Smooth muscle cell (in vitro differentiated cells): ENCODE measurements at regions not wholly inside any gene's neighbourhood (a gene's known extent, or its start where the extent isn't known, plus 50 kb on each side); places are given as distances from the start of the nearest gene placed in this dataset.
"Not testable (repeated sequence)": the region's sequence is repeated elsewhere in the genome, so short reads cannot be mapped to it uniquely, and the experiment has no call there.

Source experiments
- DNase-seq: peaks from one replicate; lab custom pipeline; 2025; ENCODE audit not compliant: unreplicated experiment; lab: John Stamatoyannopoulos, UW
- H2AFZ ChIP-seq: fragments of 200-600 bp; sonication (generic); 2 replicates; pipeline ENCODE4 v1.6.0; 2016; ENCODE audit warnings: antibody characterized with exemption, low read depth, mild to moderate bottlenecking
- H3F3A ChIP-seq: fragments of 200-600 bp; sonication (generic); 2 replicates; pipeline ENCODE4 v1.6.0; 2017; ENCODE audit warnings: antibody characterized with exemption, low read depth
- H3K27ac ChIP-seq: fragments of 200-600 bp; sonication (generic); 2 replicates; pipeline ENCODE4 v1.5.1; 2016; ENCODE audit warnings: low read depth, mild to moderate bottlenecking
- H3K27me3 ChIP-seq: fragments of 200-600 bp; sonication (generic); 2 replicates; pipeline ENCODE4 v1.6.1; 2016; ENCODE audit warnings: low read depth, mild to moderate bottlenecking
- H3K36me3 ChIP-seq: fragments of 200-600 bp; sonication (generic); 2 replicates; pipeline ENCODE4 v1.5.1; 2016; ENCODE audit warnings: low read depth
- H3K4me1 ChIP-seq: fragments of 200-600 bp; sonication (generic); 2 replicates; pipeline ENCODE4 v1.5.1; 2016; ENCODE audit warnings: low read depth
- H3K4me2 ChIP-seq: fragments of 200-600 bp; sonication (generic); 2 replicates; pipeline ENCODE4 v1.6.0; 2016; ENCODE audit warnings: mild to moderate bottlenecking
- H3K4me3 ChIP-seq: fragments of 200-600 bp; sonication (generic); 2 replicates; pipeline ENCODE4 v1.5.1; 2016; ENCODE audit warnings: mild to moderate bottlenecking
- H3K79me2 ChIP-seq: fragments of 200-600 bp; sonication (generic); 2 replicates; pipeline ENCODE4 v1.6.0; 2016; ENCODE audit warnings: low read depth, mild to moderate bottlenecking
- H3K9ac ChIP-seq: fragments of 200-600 bp; sonication (generic); 2 replicates; pipeline ENCODE4 v1.6.0; 2016; ENCODE audit warnings: low read depth
- H3K9me3 ChIP-seq: fragments of 200-600 bp; sonication (generic); replicated peaks from 2 replicates; pipeline ENCODE4 v1.5.1; 2016; ENCODE audit warnings: low read depth
- H4K20me1 ChIP-seq: fragments of 200-600 bp; sonication (generic); 2 replicates; pipeline ENCODE4 v1.6.0; 2016; ENCODE audit warnings: low read depth
- WGBS: methylation state at CpG from one replicate; pipeline ENCODE4 v1.1.7; 2016; ENCODE audit warnings: low lambda C conversion rate; 5-methylcytosine and 5-hydroxymethylcytosine counted together
- TF ChIP-seq, protein P1 (sequence below): fragments of 200-600 bp; sonication (generic); IDR thresholded peaks from 2 replicates; pipeline ENCODE4 v1.5.1; 2017; ENCODE audit warnings: borderline replicate concordance, mild to moderate bottlenecking, antibody characterized with exemption; ENCODE audit not compliant: insufficient read depth, poor library complexity, severe bottlenecking

DNA sequence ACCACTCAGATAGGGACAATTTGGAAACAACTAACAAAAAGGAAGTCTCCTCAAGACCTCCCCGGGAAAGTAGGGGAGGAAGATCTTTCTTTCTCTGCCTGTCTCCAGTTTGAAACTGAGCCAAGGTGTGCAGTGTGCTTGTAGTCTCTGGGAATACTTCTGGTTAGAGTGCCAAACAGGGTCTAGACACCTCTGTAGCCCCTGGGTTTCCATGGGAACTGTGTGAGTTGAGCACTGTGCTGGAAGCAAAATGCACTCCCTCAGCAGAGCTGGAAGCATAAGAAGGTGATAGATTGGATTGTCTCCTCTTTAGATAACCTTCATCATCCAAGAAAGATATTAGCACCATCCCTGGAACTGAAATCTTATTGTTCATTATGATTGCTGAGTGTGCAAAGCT is 129.2 kb upstream of the TNPO1 start:
- Histone ChIP-seq H3K27ac (no peak overlapping the region), H3K79me2 (no peaks in the 10 kb centered on the region), H4K20me1 (no peaks in the 10 kb centered on the region), H3F3A (no peaks in the 10 kb centered on the region), H3K4me2 (no peak overlapping the region), H3K36me3 (no peaks in the 10 kb centered on the region), H3K27me3 (no peaks in the 10 kb centered on the region), H3K4me1 (no peaks in the 10 kb centered on the region), H3K4me3 (no peak overlapping the region), H2AFZ (no peak overlapping the region), H3K9me3 (no peaks in the 10 kb centered on the region), H3K9ac (no peak overlapping the region)
- no peak for DNase-seq
- WGBS, result 95% methylated on average over 1 of the region's 1 CpG
- TF ChIP-seq, protein P1, sequence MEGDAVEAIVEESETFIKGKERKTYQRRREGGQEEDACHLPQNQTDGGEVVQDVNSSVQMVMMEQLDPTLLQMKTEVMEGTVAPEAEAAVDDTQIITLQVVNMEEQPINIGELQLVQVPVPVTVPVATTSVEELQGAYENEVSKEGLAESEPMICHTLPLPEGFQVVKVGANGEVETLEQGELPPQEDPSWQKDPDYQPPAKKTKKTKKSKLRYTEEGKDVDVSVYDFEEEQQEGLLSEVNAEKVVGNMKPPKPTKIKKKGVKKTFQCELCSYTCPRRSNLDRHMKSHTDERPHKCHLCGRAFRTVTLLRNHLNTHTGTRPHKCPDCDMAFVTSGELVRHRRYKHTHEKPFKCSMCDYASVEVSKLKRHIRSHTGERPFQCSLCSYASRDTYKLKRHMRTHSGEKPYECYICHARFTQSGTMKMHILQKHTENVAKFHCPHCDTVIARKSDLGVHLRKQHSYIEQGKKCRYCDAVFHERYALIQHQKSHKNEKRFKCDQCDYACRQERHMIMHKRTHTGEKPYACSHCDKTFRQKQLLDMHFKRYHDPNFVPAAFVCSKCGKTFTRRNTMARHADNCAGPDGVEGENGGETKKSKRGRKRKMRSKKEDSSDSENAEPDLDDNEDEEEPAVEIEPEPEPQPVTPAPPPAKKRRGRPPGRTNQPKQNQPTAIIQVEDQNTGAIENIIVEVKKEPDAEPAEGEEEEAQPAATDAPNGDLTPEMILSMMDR, result no peak

DNA sequence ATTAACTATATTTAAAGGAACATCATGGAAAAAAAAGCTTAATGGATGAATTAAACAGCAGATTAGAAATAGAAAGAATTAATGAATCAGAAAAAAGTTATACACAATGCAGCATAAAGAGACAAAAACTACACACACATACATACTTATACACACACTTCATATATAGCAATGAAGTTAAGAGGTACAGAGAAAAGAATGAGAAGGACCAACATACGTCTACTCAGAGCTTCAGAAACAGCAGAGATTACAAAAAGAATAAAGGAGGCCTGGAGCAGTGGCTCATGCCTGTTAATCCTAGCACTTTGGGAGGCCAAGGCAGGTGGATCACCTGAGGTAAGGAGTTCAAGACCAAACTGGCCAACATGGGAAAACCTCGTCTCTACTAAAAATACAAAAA is 133.9 kb upstream of the TNPO1 start:
- no peak overlapping the region for H3K27ac ChIP-seq
- 94% methylated on average over 2 of the region's 2 CpGs for WGBS
- TF ChIP-seq, protein P1, result no peak

DNA sequence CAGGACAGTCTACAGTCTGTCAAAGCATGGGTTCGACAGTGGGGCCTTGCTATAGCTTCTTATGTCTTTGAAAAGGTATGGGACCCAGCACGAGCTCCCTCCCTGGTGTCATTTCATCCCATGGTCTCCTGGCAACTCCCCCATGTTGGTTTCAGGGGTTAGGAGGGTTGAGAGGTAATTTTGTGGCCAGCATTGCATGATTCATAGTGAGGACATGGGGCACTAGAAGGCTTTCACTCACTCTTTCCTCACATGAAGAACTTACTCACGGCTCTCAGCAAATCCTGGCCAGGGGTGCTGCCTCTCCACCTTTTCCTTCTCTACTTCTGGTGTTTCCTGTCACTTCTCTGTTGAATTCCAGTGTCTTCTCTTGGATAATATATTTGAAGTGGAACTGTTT is 134.7 kb upstream of the TNPO1 start:
- no peak overlapping the region for H3K27ac ChIP-seq
- H3K79me2 ChIP-seq, result no peaks in the 10 kb centered on the region
- no peaks in the 10 kb centered on the region for H3K27me3 ChIP-seq
- H4K20me1 ChIP-seq, result no peaks in the 10 kb centered on the region
- H3K36me3 ChIP-seq, result no peaks in the 10 kb centered on the region
- TF ChIP-seq, protein P1, result no peak
- no peaks in the 10 kb centered on the region for H3F3A ChIP-seq
- 91% methylated on average over 3 of the region's 3 CpGs for WGBS
- no peaks in the 10 kb centered on the region for H3K4me1 ChIP-seq
- no peak for DNase-seq
- H3K9me3 ChIP-seq, result no peaks in the 10 kb centered on the region
- no peak overlapping the region for H3K4me2 ChIP-seq
- H3K4me3 ChIP-seq, result no peak overlapping the region
- H3K9ac ChIP-seq, result no peak overlapping the region
- no peak overlapping the region for H2AFZ ChIP-seq

More for the DNA sequence above, 133.9 kb upstream of the TNPO1 start:
- Histone ChIP-seq H3K9ac (no peak overlapping the region), H3K4me1 (no peaks in the 10 kb centered on the region), H3K9me3 (no peaks in the 10 kb centered on the region), H3K79me2 (no peaks in the 10 kb centered on the region), H3F3A (no peaks in the 10 kb centered on the region), H3K4me2 (no peak overlapping the region), H2AFZ (no peak overlapping the region), H3K36me3 (no peaks in the 10 kb centered on the region), H3K27me3 (no peaks in the 10 kb centered on the region), H4K20me1 (no peaks in the 10 kb centered on the region), H3K4me3 (no peak overlapping the region)
- no peak for DNase-seq

DNA sequence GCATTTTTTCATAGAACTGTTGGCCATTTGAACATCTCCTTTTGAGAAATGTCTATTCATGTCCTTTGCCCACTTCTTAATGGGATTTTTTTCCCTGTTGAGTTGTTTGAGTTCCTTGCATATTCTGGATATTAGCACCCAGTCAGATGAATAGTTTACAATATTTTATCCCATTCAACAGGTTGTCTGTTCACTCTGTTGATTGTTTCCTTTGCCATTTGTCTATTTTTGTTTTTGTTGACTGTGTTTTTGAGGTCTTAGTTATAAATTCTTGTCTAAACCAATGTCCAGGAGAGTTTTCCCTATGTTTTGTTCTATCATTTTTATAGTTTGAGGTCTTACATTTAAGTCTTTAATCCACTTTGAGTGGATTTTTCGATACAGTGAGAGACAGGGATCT is 139.0 kb upstream of the TNPO1 start:
- Histone ChIP-seq H3K9ac (no peak overlapping the region), H3K4me1 (no peaks in the 10 kb centered on the region), H3K9me3 (no peaks in the 10 kb centered on the region), H3K79me2 (no peaks in the 10 kb centered on the region), H3F3A (no peaks in the 10 kb centered on the region), H3K4me2 (no peak overlapping the region), H3K27me3 (no peaks in the 10 kb centered on the region), H3K27ac (no peak overlapping the region), H3K36me3 (no peaks in the 10 kb centered on the region), H3K4me3 (no peak overlapping the region), H2AFZ (no peak overlapping the region), H4K20me1 (no peaks in the 10 kb centered on the region)
- DNase-seq, result no peak
- TF ChIP-seq, protein P1, result no peak
- WGBS, result 71% methylated on average over 1 of the region's 1 CpG

DNA sequence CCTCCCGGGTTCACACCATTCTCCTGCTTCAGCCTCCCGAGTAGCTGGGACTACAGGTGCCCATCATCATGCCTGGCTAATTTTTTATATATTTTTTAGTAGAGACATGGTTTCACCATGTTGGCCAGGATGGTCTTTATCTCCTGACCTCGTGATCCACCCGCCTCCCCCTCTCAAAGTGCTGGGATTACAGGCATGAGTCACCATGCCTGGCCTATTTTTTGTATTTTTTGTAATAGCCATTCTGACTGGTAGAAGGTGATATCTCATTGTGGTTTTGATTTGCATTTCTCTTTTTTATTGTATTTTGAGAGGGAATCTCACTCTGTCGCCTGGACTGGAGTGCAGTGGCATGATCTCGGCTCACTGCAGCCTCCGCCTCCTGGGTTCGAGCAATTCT is 139.6 kb upstream of the TNPO1 start:
- H3K36me3 ChIP-seq, H3K9me3 ChIP-seq, H3K79me2 ChIP-seq, DNase-seq, H3K27ac ChIP-seq, H3F3A ChIP-seq, H3K4me3 ChIP-seq, H2AFZ ChIP-seq, H3K4me2 ChIP-seq, H3K27me3 ChIP-seq, H3K4me1 ChIP-seq, H3K9ac ChIP-seq, H4K20me1 ChIP-seq: not testable (repeated sequence)
- WGBS, result 86% methylated on average over 8 of the region's 8 CpGs
